CD4-positive, alpha-beta T cell treated with Interleukin-15 for 4 hours (primary cell): ENCODE measurements at regions not wholly inside any gene's neighbourhood (a gene's known extent, or its start where the extent isn't known, plus 50 kb on each side); places are given as distances from the start of the nearest gene placed in this dataset.

ENCODE experiments used
- DNase-seq: peaks from one replicate; pipeline ENCODE4 v3.0.0-alpha.2; 2020; ENCODE audit warnings: low spot score

DNA sequence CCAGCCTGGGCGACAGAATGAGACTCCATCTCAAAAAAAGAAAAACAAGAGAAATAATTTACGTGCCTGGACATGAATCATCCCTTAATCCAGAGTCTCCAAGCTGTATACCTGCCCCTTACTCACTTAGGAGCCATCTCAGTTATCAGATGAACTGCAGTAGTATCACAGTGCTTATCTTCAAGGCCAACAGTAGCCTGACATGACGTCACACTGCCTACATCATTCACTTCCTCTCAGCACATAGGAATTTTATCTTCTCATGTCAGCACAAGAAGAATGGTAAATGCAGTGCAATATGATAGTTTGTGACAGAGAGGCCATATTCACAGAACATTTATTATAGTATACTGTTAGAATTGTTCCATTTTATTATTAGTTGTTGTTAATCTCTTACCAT is 216.6 kb downstream of the SS18 start:
- no peak for DNase-seq

DNA sequence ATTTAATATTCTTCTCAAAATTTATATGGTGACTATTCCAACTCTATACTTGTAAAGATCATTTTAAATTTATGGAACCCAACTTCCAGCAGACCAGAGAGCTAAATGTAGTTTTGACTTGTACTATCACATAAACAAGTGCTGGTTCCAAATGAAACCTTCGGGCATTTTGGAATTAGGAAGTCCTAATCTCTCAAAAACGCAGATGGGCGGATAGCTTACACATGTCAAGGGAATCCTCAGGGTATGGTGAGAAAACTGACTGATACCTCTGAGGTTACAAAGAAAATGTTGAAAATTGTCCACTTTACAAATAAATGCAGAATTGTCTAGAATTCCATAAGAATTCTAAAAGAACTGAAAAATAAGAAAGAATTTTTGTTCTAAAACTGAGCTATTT is 224.1 kb downstream of the SS18 start:
- DNase-seq = no peak

DNA sequence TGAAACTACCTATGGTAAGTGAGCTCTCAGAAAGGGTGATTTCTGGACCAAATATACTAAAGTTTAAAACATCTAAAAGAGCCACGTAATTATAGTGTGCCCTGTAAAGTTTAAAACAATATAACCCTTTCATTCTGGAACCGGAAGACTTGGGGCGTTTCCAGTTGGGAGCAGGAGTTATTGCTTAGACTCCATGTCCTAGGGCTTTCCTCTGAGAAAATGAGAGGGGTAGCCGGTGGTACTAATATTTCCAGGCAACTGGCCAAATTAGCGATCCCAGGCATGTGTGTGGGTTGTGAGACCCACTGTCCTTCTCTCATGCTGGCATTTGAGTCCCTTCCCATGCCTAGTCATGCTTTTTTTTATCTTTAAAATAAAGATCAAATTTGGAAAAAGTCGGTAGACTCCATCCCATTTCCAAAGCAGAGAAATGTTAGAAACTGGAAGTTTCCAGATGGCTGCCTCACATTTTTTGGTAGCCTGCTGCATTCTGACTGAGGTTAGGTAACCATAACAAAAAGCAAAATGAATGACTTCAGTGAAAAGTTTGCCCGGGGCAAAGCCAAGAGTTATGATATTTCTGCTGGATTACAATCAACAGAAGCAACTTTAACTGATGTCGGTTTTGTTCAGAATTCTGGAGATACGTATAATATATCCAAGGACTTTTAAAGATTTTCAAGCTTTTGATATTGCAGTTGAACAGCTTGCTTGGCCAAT is 227.4 kb downstream of the SS18 start:
- no peak for DNase-seq

DNA sequence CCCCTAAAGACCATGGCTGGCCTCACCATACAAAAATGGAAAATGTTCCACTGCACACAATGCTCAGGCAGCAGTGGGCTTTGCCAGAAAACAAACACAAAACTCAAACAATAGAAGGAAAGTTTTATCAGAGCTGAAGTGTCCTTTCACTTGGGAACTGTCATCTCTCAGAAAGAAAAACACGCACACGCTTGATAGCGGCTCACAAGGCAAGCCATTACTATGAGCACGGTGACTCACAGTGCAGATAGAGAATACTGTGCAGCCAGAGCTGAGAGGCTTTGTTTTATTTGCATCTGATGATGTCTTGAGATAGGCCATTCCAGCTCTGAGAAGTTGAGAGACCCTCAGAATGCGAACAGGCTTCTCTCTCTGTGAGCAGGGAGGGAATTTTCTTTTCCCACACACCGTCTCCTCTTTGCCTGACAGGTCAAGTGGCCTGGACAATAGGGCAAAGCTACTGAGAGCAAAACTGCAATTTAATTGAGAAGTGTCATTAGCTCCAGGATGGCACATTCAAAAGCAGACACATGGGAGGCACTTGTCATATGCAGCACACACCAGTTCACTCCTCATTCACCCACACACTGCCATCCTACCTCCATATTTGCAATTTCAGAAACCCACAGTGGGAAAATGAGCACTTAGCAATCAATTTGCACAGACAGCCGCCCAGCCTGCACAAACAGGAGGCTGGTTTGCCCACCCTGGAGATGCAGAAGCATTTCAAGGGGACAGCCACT is 236.6 kb downstream of the SS18 start:
- no peak for DNase-seq

DNA sequence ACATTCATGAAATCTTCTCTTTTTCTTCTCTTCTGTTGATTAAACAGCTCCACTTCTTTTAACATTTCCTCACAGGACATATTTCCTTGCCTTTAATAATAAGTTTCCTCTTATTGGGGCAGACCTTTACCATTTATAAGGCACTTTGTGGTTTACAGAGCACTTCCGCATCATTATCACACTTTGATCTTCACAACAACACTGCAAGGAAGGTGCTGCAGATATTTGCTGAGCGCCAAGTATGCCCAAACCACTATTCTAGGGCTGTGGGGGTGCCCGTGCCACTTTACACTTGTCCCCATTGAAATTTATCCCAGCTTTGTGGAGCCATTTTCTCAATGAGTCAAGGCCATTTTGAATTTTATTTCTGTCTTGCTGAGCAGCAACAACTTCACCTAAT is 246.6 kb downstream of the SS18 start:
- no peak for DNase-seq

DNA sequence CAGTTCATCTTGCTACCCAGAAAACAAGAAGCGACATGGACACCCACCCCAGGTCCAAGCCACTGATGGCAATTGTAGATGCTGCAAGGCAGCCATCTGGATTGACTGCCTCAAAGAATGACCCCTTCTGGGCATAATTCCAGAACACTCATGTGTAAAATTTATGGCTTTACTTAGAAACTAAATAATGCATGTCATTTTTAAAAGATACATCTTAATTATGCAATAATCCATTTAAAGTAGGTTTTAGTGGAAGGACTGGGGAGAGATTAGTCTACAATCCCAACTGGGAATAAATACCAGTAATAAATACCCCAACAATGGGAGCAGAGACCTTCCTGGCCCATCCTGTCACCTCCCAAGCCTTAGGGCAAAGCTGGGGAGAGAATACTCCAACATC is 247.7 kb downstream of the SS18 start:
- no peak for DNase-seq

DNA sequence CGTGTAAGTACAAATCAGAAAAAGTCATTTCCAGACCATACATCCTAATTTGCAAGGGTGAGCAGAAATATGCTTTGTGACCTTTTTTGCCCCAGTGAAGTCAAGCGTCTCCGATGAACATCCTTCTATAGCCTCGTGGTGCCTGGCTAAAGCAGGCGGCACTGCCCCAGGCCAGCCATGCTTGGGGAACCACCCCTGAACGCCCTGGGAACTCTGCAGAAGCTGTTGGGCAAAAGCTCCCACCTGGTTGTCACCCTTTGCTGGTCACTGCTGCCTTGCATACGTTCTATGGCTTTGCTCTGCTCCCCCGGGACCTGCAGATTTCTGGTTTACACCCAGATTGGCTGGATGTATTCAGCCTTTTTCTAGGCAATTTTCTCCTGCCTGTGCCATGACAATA is 256.4 kb downstream of the SS18 start:
- DNase-seq = no peak

DNA sequence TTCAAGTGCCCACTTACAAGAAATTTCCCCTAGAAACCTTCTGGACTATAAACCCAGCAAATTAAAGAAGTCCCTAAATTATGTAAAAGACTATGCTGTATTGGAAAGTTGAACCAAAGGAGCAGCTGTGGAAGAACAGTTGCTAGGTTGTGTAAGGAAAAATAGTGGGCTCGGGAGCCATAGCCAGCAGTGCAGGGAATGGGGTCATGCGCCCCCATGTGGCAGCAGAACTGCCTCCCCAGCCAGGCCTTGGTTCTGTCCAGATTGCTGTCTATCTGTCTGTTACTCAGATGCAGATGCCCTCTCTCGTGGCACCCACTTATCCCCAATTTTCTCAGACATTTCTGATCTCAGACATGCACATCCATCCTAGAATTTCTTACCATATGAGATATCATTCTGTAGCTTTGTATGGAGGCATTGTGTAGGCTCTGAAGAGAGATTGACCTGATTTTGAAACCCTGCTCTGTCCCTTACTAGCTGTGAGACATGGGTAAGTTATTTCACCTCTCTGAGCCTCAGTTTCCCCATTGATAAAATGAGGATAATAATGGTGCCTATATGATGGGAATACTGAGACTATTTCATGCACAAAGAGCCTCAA is 258.3 kb downstream of the SS18 start:
- no peak for DNase-seq

DNA sequence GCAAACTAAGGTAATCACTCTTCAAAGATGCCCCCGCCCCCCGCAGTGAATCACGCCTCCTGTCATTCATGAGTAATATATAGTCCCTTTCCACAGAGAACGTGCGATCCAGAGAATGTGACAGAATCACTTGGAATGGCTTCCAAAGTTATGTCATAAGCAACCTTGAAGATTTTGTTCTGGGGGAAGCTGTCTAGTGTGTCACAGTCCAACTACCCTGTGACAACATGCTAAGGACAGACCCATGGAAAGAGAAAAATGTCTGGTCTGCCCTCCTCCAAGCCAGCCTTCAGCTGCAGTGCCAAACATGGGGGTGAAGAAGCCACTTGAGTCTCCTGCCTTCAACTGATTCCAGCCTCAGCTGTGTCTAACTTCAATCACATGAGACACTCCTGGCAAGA is 259.1 kb downstream of the SS18 start:
- DNase-seq = no peak

DNA sequence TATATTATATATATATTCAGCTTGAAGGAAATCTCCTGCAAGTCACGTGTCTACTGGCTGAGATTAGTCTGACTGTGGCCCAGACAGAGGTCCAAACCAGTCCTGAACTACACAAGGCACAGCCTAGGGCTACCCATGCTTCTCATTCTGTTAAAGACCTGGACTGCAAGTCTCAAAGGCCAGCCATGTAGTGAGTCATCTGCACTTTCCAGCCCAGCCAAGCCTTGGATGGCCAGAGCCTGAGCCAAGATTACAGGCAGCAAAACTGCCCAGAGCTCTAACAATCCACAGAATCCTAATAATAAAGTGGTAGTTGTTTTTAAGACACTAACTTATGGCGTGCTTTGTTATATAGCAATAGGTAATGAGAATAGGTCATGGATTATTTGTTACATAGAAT is 259.6 kb downstream of the SS18 start:
- DNase-seq = no peak

DNA sequence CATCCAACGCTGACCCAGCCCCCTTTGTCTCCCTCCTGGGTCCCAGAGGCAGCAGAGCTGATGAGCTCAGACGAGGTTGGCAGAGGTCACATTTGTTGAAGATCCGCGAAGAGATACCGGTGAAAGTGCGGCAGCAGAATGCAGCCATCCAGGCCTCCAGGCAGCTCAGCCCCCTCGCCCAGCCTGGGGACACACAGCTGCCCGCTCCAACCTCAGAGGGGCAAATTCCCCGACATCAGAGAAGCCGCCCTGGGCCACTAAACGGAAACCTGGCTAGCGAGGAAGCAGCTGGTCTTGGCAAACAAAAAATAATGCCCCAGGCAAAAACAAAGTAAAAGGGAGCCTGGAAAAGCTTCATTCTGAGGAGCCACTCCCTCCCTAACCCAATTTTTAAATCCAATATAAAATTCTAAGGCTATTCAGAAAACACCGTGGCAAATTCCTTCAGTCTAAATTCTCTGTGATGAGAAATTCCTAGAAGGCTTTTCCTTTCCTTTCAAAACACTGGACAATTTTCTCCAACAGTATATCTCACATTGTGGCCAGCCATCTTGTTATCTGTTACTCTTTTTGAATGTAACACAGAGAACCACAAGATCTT is 262.4 kb downstream of the SS18 start:
- no peak for DNase-seq

DNA sequence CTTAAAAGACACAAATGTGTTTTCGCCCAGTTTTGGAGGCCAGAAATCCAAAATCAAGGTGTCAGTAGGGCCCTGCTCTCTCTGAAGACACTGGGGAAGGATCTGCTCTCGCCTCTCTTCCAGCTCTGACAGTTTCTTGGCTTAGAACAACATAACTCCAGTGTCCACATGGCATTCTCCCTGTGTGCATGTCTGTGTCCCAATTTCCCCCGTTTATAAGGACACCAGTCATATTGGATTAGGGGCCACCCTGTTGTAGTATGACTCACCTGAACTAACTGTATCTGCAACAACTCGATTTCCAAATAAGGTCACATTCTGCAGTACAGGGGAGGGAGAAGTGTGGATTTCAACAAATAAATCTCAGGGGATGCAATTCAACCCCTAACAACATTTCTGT is 263.2 kb downstream of the SS18 start:
- no peak for DNase-seq

DNA sequence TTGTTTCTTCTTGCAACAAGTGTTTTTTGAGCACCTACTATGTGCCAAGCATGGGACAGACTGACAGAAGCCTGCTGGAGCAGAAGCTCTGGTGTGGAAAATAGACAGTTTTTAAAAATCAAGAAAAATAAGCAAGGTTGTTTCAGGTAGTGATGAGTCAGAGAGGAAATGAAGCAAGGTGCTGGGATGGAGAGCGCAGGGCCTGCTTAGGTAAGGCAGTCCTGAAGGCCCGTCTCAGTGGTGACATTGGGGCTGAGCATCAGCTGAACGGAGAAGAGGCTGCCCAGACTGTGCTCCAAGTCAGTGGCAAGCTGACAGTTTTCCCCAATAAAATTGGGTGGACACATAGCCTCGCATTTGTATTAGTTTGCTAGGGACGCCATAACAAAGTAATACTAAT is 263.6 kb downstream of the SS18 start:
- no peak for DNase-seq

DNA sequence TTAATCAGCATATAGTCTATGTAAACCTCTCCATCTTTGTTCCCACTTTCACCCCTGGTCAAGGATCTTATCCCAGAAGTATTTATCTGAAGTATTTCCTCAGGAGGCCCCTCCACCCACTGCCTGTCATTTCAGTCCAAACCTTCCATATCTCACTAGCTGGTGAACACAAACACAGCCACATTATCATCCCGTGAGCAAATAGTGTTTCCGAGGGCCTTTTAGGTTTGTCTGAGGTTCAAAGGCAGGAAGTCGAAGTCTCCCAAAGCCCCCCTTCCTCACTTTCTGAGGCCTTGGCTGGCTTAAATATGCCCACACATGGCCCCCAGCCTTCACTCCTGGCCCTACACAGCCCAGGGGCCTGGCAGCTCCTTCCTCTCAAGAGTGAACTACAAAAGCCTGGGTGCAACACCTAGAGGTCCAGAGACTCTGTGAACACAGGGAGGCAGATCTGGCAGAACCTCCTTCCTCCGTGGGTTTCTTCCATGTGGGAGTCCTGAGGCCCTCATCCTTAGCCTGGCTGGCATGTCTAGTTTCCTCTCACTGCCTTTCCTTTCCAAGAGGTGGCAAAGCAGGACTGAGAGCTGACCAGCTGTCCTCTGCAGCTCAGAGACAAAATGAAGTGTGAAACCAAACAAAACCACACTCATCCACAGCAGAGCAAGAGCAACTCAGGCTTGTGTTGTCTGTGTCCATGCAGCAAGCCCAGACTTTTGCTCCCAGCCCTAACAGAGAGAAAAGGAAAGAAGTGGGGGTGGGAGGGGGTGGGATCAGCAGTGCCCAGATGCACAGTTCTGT is 264.2 kb downstream of the SS18 start:
- no peak for DNase-seq

DNA sequence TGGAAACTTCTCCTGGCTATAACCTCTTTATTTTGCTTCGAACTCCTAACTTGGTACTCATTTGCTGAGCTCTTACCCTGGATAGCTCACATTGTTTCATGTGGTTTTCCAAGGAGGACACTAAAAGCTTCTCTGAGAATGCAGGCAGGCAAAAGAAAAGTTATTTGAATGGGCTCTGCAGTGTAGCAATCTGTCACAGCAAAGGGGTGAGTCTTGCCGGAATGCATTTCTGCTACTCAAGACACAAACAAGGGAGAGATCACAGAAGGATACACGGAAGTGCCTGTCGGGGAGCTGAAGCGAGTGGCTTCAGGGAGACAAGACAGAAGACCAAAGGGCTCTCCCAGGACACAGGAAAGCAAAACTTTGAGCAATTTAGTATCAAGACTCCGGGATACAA is 265.4 kb downstream of the SS18 start:
- no peak for DNase-seq

DNA sequence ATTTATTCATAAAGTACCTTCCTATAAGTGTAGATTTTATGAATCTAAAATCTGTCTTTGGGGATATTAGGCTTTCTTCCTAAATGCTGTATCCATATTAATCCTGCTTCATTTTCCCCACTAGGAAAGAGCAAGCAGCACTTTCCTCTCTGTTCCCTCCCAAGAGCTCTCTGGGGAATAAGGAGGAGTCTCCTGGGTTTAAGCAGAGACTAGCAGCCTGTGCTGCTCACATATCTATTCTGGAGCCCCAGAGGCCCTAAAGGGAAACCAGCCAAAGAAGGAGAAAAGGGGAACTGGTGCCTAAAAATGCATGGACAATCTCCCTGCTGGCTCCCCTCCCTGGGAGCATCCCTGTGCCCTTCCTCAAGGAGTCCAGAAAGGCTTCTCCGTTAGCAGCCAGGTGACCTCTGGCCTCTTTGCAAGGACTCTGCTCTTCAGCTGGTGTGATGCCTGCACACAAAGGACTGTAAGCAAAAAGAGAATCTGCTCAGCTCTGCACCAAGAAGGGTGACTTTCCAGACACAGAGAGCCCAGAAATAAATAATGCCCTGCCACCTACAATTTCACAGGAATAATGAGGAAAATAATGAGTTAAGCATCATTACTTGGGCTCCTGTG is 270.6 kb downstream of the SS18 start:
- DNase-seq = no peak

DNA sequence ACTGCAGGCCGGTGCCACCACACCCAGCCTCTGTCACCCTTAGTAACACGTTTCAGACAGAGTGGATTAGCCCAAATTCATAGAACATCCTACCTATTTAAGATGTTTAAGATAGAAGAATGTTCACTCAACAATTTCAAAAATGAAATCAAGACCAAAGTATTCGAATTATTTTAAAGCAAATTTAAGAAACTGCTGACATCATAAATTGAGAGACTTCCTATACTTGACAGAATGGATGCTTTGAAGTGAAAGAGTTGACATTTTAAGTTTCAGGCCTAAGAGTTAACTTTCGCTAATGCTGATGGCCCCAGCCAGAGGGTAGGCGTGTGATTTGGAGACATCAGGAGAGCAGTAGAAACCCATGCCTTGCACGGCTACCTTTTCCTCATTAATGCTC is 271.9 kb downstream of the SS18 start:
- DNase-seq = no peak

DNA sequence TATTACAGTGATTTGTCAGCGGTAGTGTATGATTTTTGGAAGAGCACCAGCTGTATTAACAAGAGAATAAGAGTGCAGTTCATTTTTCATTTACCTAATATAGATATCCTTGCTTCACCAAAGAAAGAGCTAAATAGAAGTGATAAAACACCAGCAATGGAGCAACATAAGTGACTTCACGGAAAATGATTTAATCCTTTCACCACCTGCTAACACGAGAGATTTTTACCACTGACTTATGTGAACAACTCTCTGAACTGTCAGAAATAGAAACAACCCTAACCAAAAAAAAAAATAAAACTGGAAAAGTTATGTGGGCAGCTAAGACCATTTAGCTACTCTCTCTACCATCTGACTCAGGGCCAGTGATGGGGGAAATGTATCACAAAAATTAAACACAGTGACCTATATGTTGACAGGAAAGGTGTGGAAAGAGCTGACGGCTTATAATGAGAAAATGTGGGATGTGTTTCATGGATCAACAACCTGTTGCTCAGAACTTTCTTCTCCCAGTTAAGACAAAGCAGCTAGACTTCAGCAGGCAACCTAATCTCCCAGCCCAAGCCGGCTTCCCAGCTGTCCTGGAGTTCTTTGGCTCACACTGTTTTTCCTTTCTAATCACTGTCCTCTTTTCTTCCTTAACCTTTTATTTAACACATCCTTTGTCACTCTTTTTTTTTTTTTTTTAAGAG is 272.7 kb downstream of the SS18 start:
- no peak for DNase-seq

DNA sequence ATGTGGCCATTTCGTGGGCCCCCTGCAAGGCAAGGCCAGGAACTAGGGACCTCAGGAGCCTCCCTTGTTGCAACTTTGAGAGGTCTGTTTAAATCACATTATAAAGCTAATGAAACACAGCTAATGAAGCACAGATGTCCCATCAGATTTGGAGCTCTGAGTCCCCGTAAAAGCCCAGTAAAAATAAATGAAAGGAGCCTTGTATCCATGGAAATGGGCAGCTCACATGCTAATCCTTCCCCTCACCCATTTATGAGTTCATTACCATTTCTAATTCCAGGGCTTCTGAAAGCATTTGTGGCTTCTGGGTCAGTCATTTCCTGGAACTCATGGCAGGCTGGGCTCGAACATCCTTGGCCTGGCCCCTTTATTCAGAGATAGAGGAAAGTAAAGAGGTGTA is 274.8 kb downstream of the SS18 start:
- DNase-seq = no peak

DNA sequence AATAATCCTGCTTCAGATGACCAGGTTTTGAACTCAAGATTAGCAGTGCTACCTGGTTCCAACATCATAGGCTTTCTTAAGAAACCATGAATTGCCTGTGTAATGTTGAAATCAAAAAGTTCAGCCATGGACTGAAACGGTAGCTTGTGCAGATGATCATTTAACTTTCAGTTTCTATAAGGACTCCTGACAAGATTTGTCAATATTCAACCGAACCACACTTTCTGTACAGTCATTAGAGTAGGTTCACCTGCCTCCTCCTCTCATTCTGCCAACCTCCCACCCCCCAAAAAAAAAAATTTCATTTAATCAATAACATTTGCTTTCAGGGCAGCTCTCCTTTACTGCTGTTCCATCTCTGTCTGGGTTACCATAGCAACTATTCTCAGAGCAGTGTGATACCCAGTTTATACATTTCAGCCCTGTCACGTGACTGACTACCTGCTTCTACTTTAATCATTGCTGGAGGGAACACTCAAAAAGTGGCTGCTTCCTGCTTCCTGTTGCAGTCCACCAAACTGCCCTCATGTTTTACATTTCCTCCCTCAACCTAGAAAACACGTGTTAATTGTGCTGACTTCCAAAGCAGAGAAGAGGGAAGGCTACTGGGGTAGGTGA is 275.5 kb downstream of the SS18 start:
- no peak for DNase-seq

DNA sequence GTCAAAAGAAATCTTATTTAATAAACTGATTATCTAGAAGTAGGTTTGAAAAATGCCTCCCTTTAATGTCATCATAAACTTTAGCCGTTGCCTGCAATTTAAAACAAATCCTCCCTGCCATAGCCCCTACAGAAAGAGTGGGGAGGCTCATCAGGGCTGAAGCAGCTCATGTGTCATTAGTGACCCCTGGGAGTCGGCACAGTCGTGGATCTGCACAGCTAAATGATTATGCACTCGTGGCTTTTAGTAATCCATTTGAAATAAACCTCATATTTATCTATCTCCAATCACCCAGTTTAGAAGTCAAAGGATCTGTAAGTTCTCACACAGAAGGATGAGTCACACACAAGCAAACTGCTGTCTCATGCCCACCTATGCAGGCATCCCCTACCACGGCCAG is 277.3 kb downstream of the SS18 start:
- no peak for DNase-seq
